WTC11 (cell line): ENCODE measurements at regions not wholly inside any gene's neighbourhood (a gene's known extent, or its start where the extent isn't known, plus 50 kb on each side); places are given as distances from the start of the nearest gene placed in this dataset.

Experiments used
- ATAC-seq: fragments of 200-7000 bp; cut with Tn5 transposase; 2 replicates; pipeline ENCODE4 v1.10.0; 2021; ENCODE audit warnings: mild to moderate bottlenecking, moderate library complexity
- CTCF ChIA-PET: fragments of 300-600 bp; sonication (Branson Sonifier 250); formaldehyde crosslinking; loops from one replicate; lab custom pipeline; 2021; ENCODE audit warnings: antibody characterized with exemption; lab: Charles Lee
- POLR2A ChIA-PET: fragments of 350-600 bp; sonication (Branson Sonifier 250); formaldehyde crosslinking; loops from one replicate; lab custom pipeline; 2021; ENCODE audit warnings: antibody characterized with exemption; lab: Charles Lee
- DNase-seq: peaks from one replicate; pipeline ENCODE4 v3.0.0; 2021; ENCODE audit warnings: low spot score
- H3K27ac Mint-ChIP-seq: 2 replicates; pipeline ENCODE4 v1.8.0; 2021; ENCODE audit warnings: mixed read lengths
- H3K27me3 Mint-ChIP-seq: 2 replicates; pipeline ENCODE4 v1.8.0; 2021; ENCODE audit warnings: low read depth, mild to moderate bottlenecking, moderate library complexity, mixed read lengths
- H3K36me3 Mint-ChIP-seq: 2 replicates; pipeline ENCODE4 v1.8.0; 2021; ENCODE audit warnings: mixed read lengths
- H3K4me1 Mint-ChIP-seq: 2 replicates; pipeline ENCODE4 v1.8.0; 2022; ENCODE audit warnings: mixed read lengths
- H3K4me3 Mint-ChIP-seq: 2 replicates; pipeline ENCODE4 v1.8.0; 2021; ENCODE audit warnings: mild to moderate bottlenecking, moderate library complexity, mixed read lengths
- H3K9me3 Mint-ChIP-seq: 2 replicates; pipeline ENCODE4 v1.8.0; 2021; ENCODE audit warnings: mixed read lengths
- AFF4 ChIP-seq: sonication (generic); formaldehyde crosslinking; IDR thresholded peaks from 2 replicates; pipeline ENCODE4 v1.8.1; 2023; ENCODE audit warnings: mild to moderate bottlenecking, missing genetic modification reagents, borderline replicate concordance
- ATF2 ChIP-seq: sonication (generic); formaldehyde crosslinking; IDR thresholded peaks from 2 replicates; pipeline ENCODE4 v1.8.1; 2022; ENCODE audit warnings: low read depth, missing genetic modification reagents, borderline replicate concordance
- ATF3 ChIP-seq: sonication (generic); formaldehyde crosslinking; conservative IDR thresholded peaks from 2 replicates; pipeline ENCODE4 v1.8.1; 2022; ENCODE audit warnings: mild to moderate bottlenecking, missing genetic modification reagents
- CREM ChIP-seq: sonication (generic); formaldehyde crosslinking; IDR thresholded peaks from 2 replicates; pipeline ENCODE4 v1.8.1; 2022; ENCODE audit warnings: mild to moderate bottlenecking, missing genetic modification reagents, moderate library complexity
- ELF4 ChIP-seq: sonication (generic); formaldehyde crosslinking; IDR thresholded peaks from 2 replicates; pipeline ENCODE4 v1.8.1; 2022; ENCODE audit warnings: low read depth, mild to moderate bottlenecking, moderate library complexity, missing genetic modification reagents
- EMX1 ChIP-seq: fragments of 250-450 bp; sonication (Bioruptor Pico); IDR thresholded peaks from 2 replicates; pipeline ENCODE4 v1.8.0; 2021; ENCODE audit warnings: mild to moderate bottlenecking
- ESRRA ChIP-seq: sonication (generic); formaldehyde crosslinking; IDR thresholded peaks from 2 replicates; pipeline ENCODE4 v1.8.1; 2022; ENCODE audit warnings: mild to moderate bottlenecking, missing genetic modification reagents, borderline replicate concordance
- FOXK1 ChIP-seq: sonication (generic); formaldehyde crosslinking; IDR thresholded peaks from 2 replicates; pipeline ENCODE4 v1.8.0; 2022; ENCODE audit warnings: mild to moderate bottlenecking, moderate library complexity, missing genetic modification reagents
- GTF2I ChIP-seq: fragments of 250-450 bp; sonication (Bioruptor Pico); conservative IDR thresholded peaks from 2 replicates; pipeline ENCODE4 v1.4.0; 2021; ENCODE audit warnings: mild to moderate bottlenecking
- IRF2 ChIP-seq: sonication (generic); formaldehyde crosslinking; IDR thresholded peaks from 2 replicates; pipeline ENCODE4 v1.8.0; 2022; ENCODE audit warnings: low read depth, missing genetic modification reagents, borderline replicate concordance
- JUN ChIP-seq: sonication (generic); formaldehyde crosslinking; IDR thresholded peaks from 2 replicates; pipeline ENCODE4 v1.8.0; 2023; ENCODE audit warnings: mild to moderate bottlenecking, missing genetic modification reagents
- OVOL2 ChIP-seq: fragments of 250-450 bp; sonication (Bioruptor Pico); IDR thresholded peaks from 2 replicates; pipeline ENCODE4 v1.9.0; 2021; ENCODE audit warnings: mild to moderate bottlenecking, borderline replicate concordance
- PRDM15 ChIP-seq: sonication (generic); formaldehyde crosslinking; IDR thresholded peaks from 2 replicates; pipeline ENCODE4 v1.8.0; 2022; ENCODE audit warnings: missing genetic modification reagents
- PRRX2 ChIP-seq: fragments of 250-450 bp; sonication (Bioruptor Pico); IDR thresholded peaks from 2 replicates; pipeline ENCODE4 v1.8.0; 2021; ENCODE audit warnings: mild to moderate bottlenecking
- SMAD4 ChIP-seq: sonication (generic); formaldehyde crosslinking; IDR thresholded peaks from 2 replicates; pipeline ENCODE4 v1.8.0; 2022; ENCODE audit warnings: mild to moderate bottlenecking, missing genetic modification reagents
- USF2 ChIP-seq: sonication (generic); formaldehyde crosslinking; IDR thresholded peaks from 2 replicates; pipeline ENCODE4 v1.8.1; 2023; ENCODE audit warnings: mild to moderate bottlenecking, missing genetic modification reagents, moderate library complexity
- ZBTB21 ChIP-seq: sonication (generic); formaldehyde crosslinking; IDR thresholded peaks from 2 replicates; pipeline ENCODE4 v1.8.1; 2023; ENCODE audit warnings: mild to moderate bottlenecking, missing genetic modification reagents, borderline replicate concordance
- ZNF281 ChIP-seq: sonication (generic); formaldehyde crosslinking; IDR thresholded peaks from 2 replicates; pipeline ENCODE4 v1.8.0; 2023; ENCODE audit warnings: mild to moderate bottlenecking, missing genetic modification reagents
- ZNF317 ChIP-seq: sonication (generic); formaldehyde crosslinking; IDR thresholded peaks from 2 replicates; pipeline ENCODE4 v1.8.1; 2023; ENCODE audit warnings: low read depth, mild to moderate bottlenecking, moderate library complexity, missing genetic modification reagents, borderline replicate concordance
- ZNF532 ChIP-seq: fragments of 250-450 bp; sonication (Bioruptor Pico); IDR thresholded peaks from 2 replicates; pipeline ENCODE4 v1.9.0; 2021; ENCODE audit warnings: mild to moderate bottlenecking, borderline replicate concordance

GRCh38 chr4:138758876-138759553 lies 256.6 kb upstream of the NOCT start:
- ChIA-PET POLR2A (no interaction called here), CTCF (interaction anchor here (0.6 to 1.8 kb wide), 3 partner anchors 13 to 112 kb away, joined by 4 to 7 read pairs (median 5); no protein-coding TSS in a partner anchor)
- no peak overlapping the region for H3K4me3 Mint-ChIP-seq
- H3K27ac Mint-ChIP-seq: no peak overlapping the region
- ATAC-seq (no peak; the same call in none of the 2 replicates), DNase-seq (no peak)
- peaks cover 17% of the 10 kb centered on the region for H3K4me1 Mint-ChIP-seq
- peaks cover 11% of the 10 kb centered on the region for H3K9me3 Mint-ChIP-seq
- 0 out of 2 replicates have a peak, but pooled peaks cover 4% of the 10 kb centered on the region for H3K36me3 Mint-ChIP-seq
- TF ChIP-seq GTF2I (CRISPR knock-in tag) (no peak), FOXK1 (no peak), SMAD4 (CRISPR knock-in tag) (no peak), ATF3 (CRISPR knock-in tag) (no peak), USF2 (CRISPR knock-in tag) (no peak), ZNF532 (CRISPR knock-in tag) (no peak), PRRX2 (CRISPR knock-in tag) (no peak), EMX1 (CRISPR knock-in tag) (no peak), ZNF317 (no peak), ELF4 (no peak), ATF2 (CRISPR knock-in tag) (no peak), OVOL2 (no peak), ZNF281 (CRISPR knock-in tag) (no peak), IRF2 (CRISPR knock-in tag) (no peak), JUN (CRISPR knock-in tag) (no peak), PRDM15 (CRISPR knock-in tag) (no peak), ESRRA (no peak), AFF4 (CRISPR knock-in tag) (no peak), ZBTB21 (CRISPR knock-in tag) (no peak), CREM (CRISPR knock-in tag) (no peak)
- no peaks in the 10 kb centered on the region for H3K27me3 Mint-ChIP-seq
